ENCODE measurements at regions not wholly inside any gene's neighbourhood (a gene's known extent, or its start where the extent isn't known, plus 50 kb on each side); places are given as distances from the start of the nearest gene placed in this dataset.

DNA sequence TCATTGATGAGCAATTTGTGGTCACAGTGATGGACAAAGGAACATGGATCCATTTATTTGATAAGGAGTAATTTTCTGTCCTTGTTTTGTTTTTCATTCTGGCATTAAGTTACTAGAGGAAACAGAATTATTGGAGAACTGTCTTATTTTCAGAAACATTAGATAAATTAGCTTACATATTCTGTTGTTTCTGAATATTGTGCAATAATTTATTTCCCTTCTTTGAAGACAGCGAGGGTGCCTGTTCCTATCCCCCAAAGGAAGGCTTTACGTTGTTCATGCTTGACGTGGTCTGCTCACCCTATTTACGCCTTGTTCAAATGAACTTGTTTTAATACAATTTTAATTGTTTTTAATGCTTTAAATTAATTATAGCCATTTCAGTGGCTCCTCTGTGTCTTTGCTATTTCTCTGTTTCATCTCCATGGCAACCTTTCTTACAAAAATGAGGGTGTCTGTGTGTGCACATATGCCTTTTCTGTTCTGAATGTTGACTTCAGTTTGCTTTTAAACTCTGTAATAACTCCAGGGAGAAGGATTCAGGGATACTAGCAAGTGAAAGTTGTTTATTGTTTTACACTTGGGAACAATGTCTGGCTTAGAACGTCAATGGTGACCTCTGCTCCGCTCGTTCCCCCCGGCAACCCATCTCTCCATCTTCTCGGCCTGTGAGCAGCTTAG lies 138.3 kb upstream of the PLET1 start:
- peaks cover 0 to 3% of the 10 kb centered on the region in 2 donors for H3K36me3 Mint-ChIP-seq
- no peak overlapping the region for H3K27ac ChIP-seq (ENCODE audit: low read depth, low read length)
- no peaks in the 10 kb centered on the region for H3K4me1 ChIP-seq (ENCODE audit: insufficient read depth, low read length)
- intact Hi-C loops (cut with micrococcal nuclease) = no loop called here
- no peak overlapping the region for H3K27ac Mint-ChIP-seq
- peaks cover 0 to 1% (median 0%) of the 10 kb centered on the region in 8 donors for H3K9me3 Mint-ChIP-seq
- H3K27me3 Mint-ChIP-seq = peaks cover 2 to 3% of the 10 kb centered on the region in 2 donors
- H3K4me3 Mint-ChIP-seq = no peak overlapping the region
- no peak overlapping the region for H3K4me3 ChIP-seq (ENCODE audit: low read length in 2 of 2)
- no peaks in the 10 kb centered on the region for H3K27me3 ChIP-seq (ENCODE audit: insufficient read depth, low read length)
- no peaks in the 10 kb centered on the region for H3K9me3 ChIP-seq (ENCODE audit: control insufficient read depth in 1 of 2, low read length in 2 of 2)
- H3K4me1 Mint-ChIP-seq = no peaks in the 10 kb centered on the region
- POLR2A ChIA-PET (ENCODE audit: partially characterized antibody) = no interaction called here
- CTCF ChIA-PET (ENCODE audit: partially characterized antibody) = no interaction called here
- no peak for DNase-seq
- H3K36me3 ChIP-seq (ENCODE audit: insufficient read depth, low read length) = no peaks in the 10 kb centered on the region

DNA sequence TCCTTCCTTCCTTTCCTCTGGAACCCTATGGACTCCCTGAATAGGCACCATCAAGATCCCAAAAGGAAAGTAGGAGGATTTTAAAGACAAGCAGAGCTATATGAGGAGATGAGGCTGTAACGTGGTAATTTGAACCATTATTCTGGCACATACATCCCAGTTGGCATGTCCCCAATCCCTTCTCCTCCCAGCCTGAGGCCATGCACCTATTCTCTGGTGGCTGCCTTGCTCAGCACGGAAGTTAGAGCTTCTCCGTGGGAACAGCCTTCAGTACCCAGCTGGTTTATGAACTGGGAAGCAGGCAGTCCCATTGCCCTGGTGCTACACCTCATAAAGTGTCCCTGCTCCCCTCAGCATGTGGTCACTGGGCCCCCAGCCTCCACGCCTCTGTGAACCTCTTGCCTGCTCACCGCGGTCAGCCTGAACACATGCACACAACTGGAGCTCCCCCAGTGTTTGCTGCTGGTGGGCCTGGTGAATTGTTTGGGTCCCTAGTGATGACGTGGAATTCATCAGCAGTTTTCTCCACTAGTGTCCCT lies 139.9 kb upstream of the PLET1 start:
- Mint-ChIP-seq H3K36me3 (no peaks in the 10 kb centered on the region), H3K27me3 (peaks cover 1 to 3% of the 10 kb centered on the region in 2 donors), H3K27ac (no peak overlapping the region), H3K4me1 (no peaks in the 10 kb centered on the region), H3K4me3 (no peak overlapping the region), H3K9me3 (peaks cover 0 to 1% (median 0%) of the 10 kb centered on the region in 8 donors)
- H3K4me1 ChIP-seq (ENCODE audit: insufficient read depth, low read length) = no peaks in the 10 kb centered on the region
- no peaks in the 10 kb centered on the region for H3K9me3 ChIP-seq (ENCODE audit: control insufficient read depth in 1 of 2, low read length in 2 of 2)
- no peak overlapping the region for H3K27ac ChIP-seq (ENCODE audit: low read depth, low read length)
- intact Hi-C loops (cut with micrococcal nuclease) = no loop called here
- ChIA-PET CTCF (ENCODE audit: partially characterized antibody) (no interaction called here), POLR2A (ENCODE audit: partially characterized antibody) (no interaction called here)
- H3K27me3 ChIP-seq (ENCODE audit: insufficient read depth, low read length) = no peaks in the 10 kb centered on the region
- no peak for DNase-seq
- H3K4me3 ChIP-seq (ENCODE audit: low read length in 2 of 2) = no peak overlapping the region
- no peaks in the 10 kb centered on the region for H3K36me3 ChIP-seq (ENCODE audit: insufficient read depth, low read length)

DNA sequence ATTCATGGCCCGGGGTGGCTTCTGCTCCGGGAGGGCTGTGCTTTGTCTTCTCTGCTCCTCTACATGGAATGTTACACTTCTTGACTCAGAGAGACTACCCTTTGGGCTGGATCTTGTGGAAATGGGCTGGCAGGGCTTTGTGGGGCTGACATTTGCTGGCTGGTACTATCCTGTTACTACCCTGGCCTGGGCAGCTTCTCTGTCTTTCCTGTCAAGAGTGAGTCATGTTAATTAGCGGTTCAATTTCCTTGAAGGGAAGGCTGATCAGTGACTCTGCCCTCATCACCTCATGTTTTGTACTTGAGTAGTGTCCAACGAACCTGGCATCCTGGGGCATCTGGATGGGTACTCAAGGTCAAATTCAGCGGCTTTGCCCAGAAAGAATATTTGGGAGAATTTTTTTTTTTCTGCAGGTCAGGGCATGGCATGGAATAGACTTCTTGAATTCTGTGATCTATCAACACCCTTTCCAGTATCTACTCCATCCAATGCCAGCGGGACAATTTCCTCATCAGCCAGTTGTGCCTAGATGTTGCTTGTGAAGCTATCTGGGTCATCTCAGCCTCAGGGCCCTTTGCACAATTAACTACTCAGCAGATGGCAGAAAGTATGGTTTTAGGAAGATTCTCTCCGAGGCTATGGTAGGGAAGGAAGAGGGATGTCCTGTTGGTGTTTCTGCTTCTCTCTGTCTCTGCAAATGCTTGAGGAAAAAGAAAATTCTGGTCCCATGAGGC lies 140.5 kb upstream of the PLET1 start:
- Histone ChIP-seq H3K4me3 (ENCODE audit: low read length in 2 of 2) (no peak overlapping the region), H3K27ac (ENCODE audit: low read depth, low read length) (no peak overlapping the region), H3K4me1 (ENCODE audit: insufficient read depth, low read length) (no peaks in the 10 kb centered on the region), H3K9me3 (ENCODE audit: control insufficient read depth in 1 of 2, low read length in 2 of 2) (no peaks in the 10 kb centered on the region), H3K27me3 (ENCODE audit: insufficient read depth, low read length) (no peaks in the 10 kb centered on the region), H3K36me3 (ENCODE audit: insufficient read depth, low read length) (no peaks in the 10 kb centered on the region)
- DNase-seq = no peak
- H3K9me3 Mint-ChIP-seq = peaks cover 0 to 1% (median 0%) of the 10 kb centered on the region in 8 donors
- ChIA-PET POLR2A (ENCODE audit: partially characterized antibody) (no interaction called here), CTCF (ENCODE audit: partially characterized antibody) (no interaction called here)
- intact Hi-C loops (cut with micrococcal nuclease) = no loop called here
- H3K27ac Mint-ChIP-seq = no peak overlapping the region
- peaks cover 1 to 3% of the 10 kb centered on the region in 2 donors for H3K27me3 Mint-ChIP-seq
- no peaks in the 10 kb centered on the region for H3K4me1 Mint-ChIP-seq
- no peak overlapping the region for H3K4me3 Mint-ChIP-seq
- no peaks in the 10 kb centered on the region for H3K36me3 Mint-ChIP-seq

DNA sequence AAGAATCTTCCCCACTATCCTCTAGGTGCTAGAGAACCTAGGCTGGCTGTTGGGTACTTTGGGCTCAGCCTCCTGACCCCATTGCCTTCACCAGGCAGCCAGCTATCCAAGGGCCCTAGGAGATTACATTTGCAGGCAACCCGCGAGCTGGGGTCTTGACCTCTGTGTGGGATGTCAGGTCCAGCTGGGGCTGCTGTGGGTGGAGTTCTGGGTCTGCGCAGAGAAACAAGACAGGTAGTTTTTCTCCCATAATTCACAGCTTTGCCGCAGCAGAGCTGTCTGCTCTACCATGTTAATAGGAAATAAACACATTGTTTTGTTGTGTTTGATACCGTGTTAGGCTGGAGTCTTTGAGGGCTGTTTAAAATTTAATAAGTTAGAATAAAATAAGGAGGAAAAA lies 142.8 kb upstream of the PLET1 start:
- Mint-ChIP-seq H3K9me3 (no peaks in the 10 kb centered on the region), H3K36me3 (no peaks in the 10 kb centered on the region), H3K4me3 (no peak overlapping the region), H3K4me1 (no peaks in the 10 kb centered on the region), H3K27me3 (peaks cover 0 to 3% of the 10 kb centered on the region in 2 donors), H3K27ac (no peak overlapping the region)
- intact Hi-C loops (cut with micrococcal nuclease) = no loop called here
- Histone ChIP-seq H3K27ac (ENCODE audit: low read depth, low read length) (no peak overlapping the region), H3K9me3 (ENCODE audit: control insufficient read depth in 1 of 2, low read length in 2 of 2) (no peaks in the 10 kb centered on the region), H3K27me3 (ENCODE audit: insufficient read depth, low read length) (no peaks in the 10 kb centered on the region), H3K36me3 (ENCODE audit: insufficient read depth, low read length) (no peaks in the 10 kb centered on the region), H3K4me3 (ENCODE audit: low read length in 2 of 2) (no peak overlapping the region), H3K4me1 (ENCODE audit: insufficient read depth, low read length) (no peaks in the 10 kb centered on the region)
- ChIA-PET CTCF (ENCODE audit: partially characterized antibody) (no interaction called here), POLR2A (ENCODE audit: partially characterized antibody) (no interaction called here)
- DNase-seq = no peak

DNA sequence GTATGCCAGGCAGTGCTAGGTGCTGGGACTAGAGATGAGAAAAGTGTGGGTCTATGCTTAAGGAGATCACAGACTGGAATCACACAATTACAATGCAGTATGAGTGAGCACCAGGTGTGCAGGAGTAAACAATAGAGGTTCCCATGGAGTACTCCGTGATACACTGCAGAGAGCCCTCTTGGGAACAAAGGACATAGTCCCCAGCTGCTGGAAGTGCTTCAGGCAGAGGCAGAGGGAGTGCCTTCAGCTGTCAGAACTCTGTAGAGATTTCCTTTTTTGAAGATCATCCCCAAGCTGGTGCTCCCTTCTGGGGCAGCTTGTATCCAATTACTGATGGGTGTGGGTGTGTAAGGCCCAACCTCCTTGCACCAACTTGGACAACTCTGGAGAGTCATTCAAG lies 143.5 kb upstream of the PLET1 start:
- no peaks in the 10 kb centered on the region for H3K9me3 Mint-ChIP-seq
- POLR2A ChIA-PET (ENCODE audit: partially characterized antibody) = no interaction called here
- H3K4me3 Mint-ChIP-seq = no peak overlapping the region
- no peak for DNase-seq
- Histone ChIP-seq H3K4me1 (ENCODE audit: insufficient read depth, low read length) (no peaks in the 10 kb centered on the region), H3K36me3 (ENCODE audit: insufficient read depth, low read length) (no peaks in the 10 kb centered on the region), H3K9me3 (ENCODE audit: control insufficient read depth in 1 of 2, low read length in 2 of 2) (no peaks in the 10 kb centered on the region), H3K27ac (ENCODE audit: low read depth, low read length) (no peak overlapping the region), H3K27me3 (ENCODE audit: insufficient read depth, low read length) (no peaks in the 10 kb centered on the region), H3K4me3 (ENCODE audit: low read length in 2 of 2) (no peak overlapping the region)
- CTCF ChIA-PET (ENCODE audit: partially characterized antibody) = no interaction called here
- no peaks in the 10 kb centered on the region for H3K36me3 Mint-ChIP-seq
- intact Hi-C loops (cut with micrococcal nuclease) = no loop called here
- no peaks in the 10 kb centered on the region for H3K4me1 Mint-ChIP-seq
- H3K27ac Mint-ChIP-seq = no peak overlapping the region
- H3K27me3 Mint-ChIP-seq = peaks cover 0 to 3% of the 10 kb centered on the region in 2 donors

DNA sequence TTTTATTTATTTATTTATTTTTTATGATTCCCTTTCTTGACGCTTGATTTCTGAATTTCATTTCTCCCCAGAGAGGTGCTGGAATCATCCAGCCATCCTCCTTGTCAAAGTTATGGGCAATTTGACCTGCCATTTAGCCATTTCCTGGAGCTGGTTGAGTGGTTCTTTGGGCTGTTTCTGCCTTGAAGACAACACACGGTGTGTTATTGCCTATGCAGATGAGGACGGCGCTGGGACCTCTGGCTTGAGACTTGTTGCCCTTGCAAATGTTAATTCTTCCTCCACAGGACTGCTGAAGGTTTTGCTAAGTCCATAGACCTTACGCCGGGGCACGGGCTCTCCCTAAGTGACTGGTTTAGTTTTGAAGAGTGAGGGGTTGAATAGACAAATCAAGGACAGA lies 147.9 kb upstream of the PLET1 start:
- no peak overlapping the region for H3K27ac ChIP-seq (ENCODE audit: low read depth, low read length)
- no peak overlapping the region for H3K4me3 Mint-ChIP-seq
- DNase-seq = no peak
- no peak overlapping the region for H3K4me3 ChIP-seq (ENCODE audit: low read length in 2 of 2)
- peaks cover 0 to 16% (median 10%) of the 10 kb centered on the region in 8 donors for H3K9me3 Mint-ChIP-seq
- ChIA-PET POLR2A (ENCODE audit: partially characterized antibody) (no interaction called here), CTCF (ENCODE audit: partially characterized antibody) (no interaction called here)
- H3K27me3 ChIP-seq (ENCODE audit: insufficient read depth, low read length) = no peaks in the 10 kb centered on the region
- peaks cover 0 to 3% (median 0%) of the 10 kb centered on the region in 4 donors for H3K4me1 Mint-ChIP-seq
- H3K27me3 Mint-ChIP-seq = peaks cover 2 to 3% of the 10 kb centered on the region in 2 donors
- no peak overlapping the region for H3K27ac Mint-ChIP-seq
- intact Hi-C loops (cut with micrococcal nuclease) = no loop called here
- H3K36me3 Mint-ChIP-seq = peaks cover 2 to 13% of the 10 kb centered on the region in 2 donors
- H3K9me3 ChIP-seq (ENCODE audit: control insufficient read depth in 1 of 2, low read length in 2 of 2) = no peaks in the 10 kb centered on the region
- H3K36me3 ChIP-seq (ENCODE audit: insufficient read depth, low read length) = no peaks in the 10 kb centered on the region
- H3K4me1 ChIP-seq (ENCODE audit: insufficient read depth, low read length) = no peaks in the 10 kb centered on the region

DNA sequence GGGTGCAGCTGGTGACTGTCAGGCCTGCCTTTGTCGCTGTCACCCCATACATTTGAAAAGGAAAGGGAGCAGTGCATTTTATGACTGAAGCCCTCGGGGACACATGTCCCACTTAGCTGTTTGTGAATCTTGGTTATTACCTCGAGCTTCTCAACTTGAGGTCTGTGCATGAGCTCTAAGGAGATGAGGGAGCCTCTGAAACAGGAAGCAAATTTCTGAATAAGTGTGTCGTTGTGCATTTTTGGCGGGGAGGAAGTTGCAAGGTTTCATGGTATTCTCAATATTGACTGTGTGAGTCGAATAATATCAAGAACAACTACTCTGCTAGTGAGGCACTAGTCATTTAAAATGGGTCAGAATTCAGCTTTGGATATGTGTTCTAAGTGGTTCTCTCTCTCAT lies 149.7 kb upstream of the PLET1 start:
- Histone ChIP-seq H3K4me1 (ENCODE audit: insufficient read depth, low read length) (no peaks in the 10 kb centered on the region), H3K27ac (ENCODE audit: low read depth, low read length) (no peak overlapping the region), H3K27me3 (ENCODE audit: insufficient read depth, low read length) (no peaks in the 10 kb centered on the region), H3K9me3 (ENCODE audit: control insufficient read depth in 1 of 2, low read length in 2 of 2) (no peaks in the 10 kb centered on the region), H3K4me3 (ENCODE audit: low read length in 2 of 2) (no peak overlapping the region), H3K36me3 (ENCODE audit: insufficient read depth, low read length) (no peaks in the 10 kb centered on the region)
- CTCF ChIA-PET (ENCODE audit: partially characterized antibody) = interaction anchor here (1.0 kb wide), 1 partner anchor 145 kb away, joined by 4 read pairs; no protein-coding TSS in a partner anchor
- POLR2A ChIA-PET (ENCODE audit: partially characterized antibody) = no interaction called here
- Mint-ChIP-seq H3K27ac (peak overlapping the region in 3 of 7 donors; percentile 20 to 50 (median 39)), H3K27me3 (peaks cover 2 to 5% of the 10 kb centered on the region in 2 donors), H3K9me3 (peaks cover 0 to 32% (median 15%) of the 10 kb centered on the region in 8 donors), H3K36me3 (peaks cover 2 to 20% of the 10 kb centered on the region in 2 donors), H3K4me1 (peaks cover 0 to 3% (median 0%) of the 10 kb centered on the region in 4 donors), H3K4me3 (no peak overlapping the region)
- DNase-seq = no peak
- intact Hi-C loops (cut with micrococcal nuclease) = no loop called here
